Suprapubic skin (tissue), 3 donors: ENCODE measurements at regions not wholly inside any gene's neighbourhood (a gene's known extent, or its start where the extent isn't known, plus 50 kb on each side); places are given as distances from the start of the nearest gene placed in this dataset.

ENCODE experiments used
- CTCF ChIP-seq, 2 donors: fragments of 200-600 bp in 1 of 2; fragments of 450-650 bp in 1 of 2; sonication (generic) in 1 of 2; IDR thresholded peaks; one replicate each; pipeline ENCODE4 v1.5.1; 2016 to 2019; ENCODE audit warnings: antibody characterized with exemption in 2 of 2, mild to moderate bottlenecking in 1 of 2, moderate library complexity in 1 of 2
- POLR2AphosphoS5 ChIP-seq, 3 donors: sonication (generic); formaldehyde crosslinking; IDR thresholded peaks; one replicate each; pipeline ENCODE4 v1.6.1; 2017; ENCODE audit warnings: antibody characterized with exemption in 3 of 3

- no peak for TF ChIP-seq POLR2AphosphoS5 (IDR thresholded peaks at IDR 0.05)
- TF ChIP-seq CTCF (IDR thresholded peaks at IDR 0.05), result no peak
Observed at GRCh38 chr4:23238848-23239247, 546.1 kb downstream of the GBA3 start.
